ENCODE measurements at regions not wholly inside any gene's neighbourhood (a gene's known extent, or its start where the extent isn't known, plus 50 kb on each side); places are given as distances from the start of the nearest gene placed in this dataset.
"Not testable (repeated sequence)": the region's sequence is repeated elsewhere in the genome, so short reads cannot be mapped to it uniquely, and the experiment has no call there.

GRCh38 chr3:30476368-30477084 lies 129.9 kb upstream of the TGFBR2 start:
- no peak overlapping the region for H3K27ac Mint-ChIP-seq

GRCh38 chr3:30477149-30477921 lies 129.1 kb upstream of the TGFBR2 start:
- no peak for DNase-seq (ENCODE audit: low spot score in 2 of 2, unreplicated experiment in 2 of 2)
- Mint-ChIP-seq H3K4me1 (peaks cover 2% of the 10 kb centered on the region), H3K27ac (no peak overlapping the region), H3K36me3 (peaks cover 5% of the 10 kb centered on the region), H3K27me3 (ENCODE audit: low read depth) (no peaks in the 10 kb centered on the region), H3K4me3 (no peak overlapping the region), H3K9me3 (peaks cover 19% of the 10 kb centered on the region)
- TF ChIP-seq CTCF (IDR thresholded peaks at IDR 0.05; ENCODE audit: unreplicated experiment), result no peak

More at GRCh38 chr3:30476368-30477084, 129.9 kb upstream of the TGFBR2 start:
- H3K4me1 Mint-ChIP-seq, result peaks cover 4% of the 10 kb centered on the region
- H3K9me3 Mint-ChIP-seq, result peaks cover 19% of the 10 kb centered on the region
- H3K4me3 Mint-ChIP-seq, result no peak overlapping the region
- DNase-seq (ENCODE audit: low spot score in 2 of 2, unreplicated experiment in 2 of 2), result no peak
- H3K36me3 Mint-ChIP-seq, result peaks cover 5% of the 10 kb centered on the region
- H3K27me3 Mint-ChIP-seq (ENCODE audit: low read depth), result no peaks in the 10 kb centered on the region
- TF ChIP-seq CTCF (IDR thresholded peaks at IDR 0.05; ENCODE audit: unreplicated experiment), result no peak

GRCh38 chr3:30479737-30480136 lies 126.7 kb upstream of the TGFBR2 start:
- not testable (repeated sequence) for H3K27ac Mint-ChIP-seq; H3K9me3 Mint-ChIP-seq; H3K4me3 Mint-ChIP-seq; DNase-seq (ENCODE audit: low spot score in 2 of 2, unreplicated experiment in 2 of 2); H3K36me3 Mint-ChIP-seq; H3K27me3 Mint-ChIP-seq (ENCODE audit: low read depth); H3K4me1 Mint-ChIP-seq

- H3K4me1 Mint-ChIP-seq; H3K27ac Mint-ChIP-seq; H3K9me3 Mint-ChIP-seq; H3K36me3 Mint-ChIP-seq; H3K27me3 Mint-ChIP-seq (ENCODE audit: low read depth); DNase-seq (ENCODE audit: low spot score in 2 of 2, unreplicated experiment in 2 of 2); H3K4me3 Mint-ChIP-seq: not testable (repeated sequence)
Observed at GRCh38 chr3:30480156-30480555, 126.2 kb upstream of the TGFBR2 start.

GRCh38 chr3:30480587-30480986 lies 125.8 kb upstream of the TGFBR2 start:
- H3K27me3 Mint-ChIP-seq (ENCODE audit: low read depth), result no peaks in the 10 kb centered on the region
- no peak for DNase-seq (ENCODE audit: low spot score in 2 of 2, unreplicated experiment in 2 of 2)
- no peaks in the 10 kb centered on the region for H3K36me3 Mint-ChIP-seq
- no peak for TF ChIP-seq CTCF (IDR thresholded peaks at IDR 0.05; ENCODE audit: unreplicated experiment)
- H3K9me3 Mint-ChIP-seq, result peaks cover 7% of the 10 kb centered on the region
- no peak overlapping the region for H3K4me3 Mint-ChIP-seq
- H3K27ac Mint-ChIP-seq, result no peak overlapping the region
- peaks cover 2% of the 10 kb centered on the region for H3K4me1 Mint-ChIP-seq

- Mint-ChIP-seq H3K27ac (no peak overlapping the region), H3K36me3 (no peaks in the 10 kb centered on the region), H3K27me3 (ENCODE audit: low read depth) (no peaks in the 10 kb centered on the region), H3K4me3 (no peak overlapping the region), H3K4me1 (peaks cover 2% of the 10 kb centered on the region), H3K9me3 (peaks cover 7% of the 10 kb centered on the region)
- no peak for TF ChIP-seq CTCF (IDR thresholded peaks at IDR 0.05; ENCODE audit: unreplicated experiment)
- DNase-seq (ENCODE audit: low spot score in 2 of 2, unreplicated experiment in 2 of 2), result no peak
Observed at GRCh38 chr3:30481241-30481640, 125.2 kb upstream of the TGFBR2 start.

GRCh38 chr3:30484229-30484628 lies 122.2 kb upstream of the TGFBR2 start:
- H3K27me3 Mint-ChIP-seq (ENCODE audit: low read depth); DNase-seq (ENCODE audit: low spot score in 2 of 2, unreplicated experiment in 2 of 2); H3K4me1 Mint-ChIP-seq; H3K4me3 Mint-ChIP-seq; H3K36me3 Mint-ChIP-seq; H3K27ac Mint-ChIP-seq: not testable (repeated sequence)
- peaks cover 15% of the 10 kb centered on the region for H3K9me3 Mint-ChIP-seq
